ENCODE measurements at regions not wholly inside any gene's neighbourhood (a gene's known extent, or its start where the extent isn't known, plus 50 kb on each side); places are given as distances from the start of the nearest gene placed in this dataset.

DNA sequence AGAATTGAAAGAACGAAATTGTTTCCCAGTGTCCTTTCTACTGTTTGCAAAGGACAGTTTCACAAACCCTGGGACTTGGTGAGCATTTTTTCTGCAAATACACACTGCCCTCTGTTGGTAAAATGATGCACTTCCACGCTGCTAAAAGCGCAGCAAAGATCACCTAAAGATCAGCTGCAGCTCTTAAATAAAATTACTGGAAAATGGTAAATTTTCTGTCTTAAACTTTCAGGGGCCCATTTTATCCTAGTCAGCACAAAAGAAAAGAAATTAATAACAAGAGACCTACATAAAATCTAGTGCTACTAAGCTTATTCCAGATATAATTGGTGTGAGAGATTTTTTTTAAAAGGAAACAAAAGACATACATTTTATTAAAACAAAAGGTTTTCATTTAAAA, 566.0 kb downstream of the CAAP1 start:
- no peak overlapping the region for H3K4me3 ChIP-seq (ENCODE audit: low read length in 3 of 3)
- H3K36me3 ChIP-seq (ENCODE audit: control insufficient read depth in 3 of 3, insufficient read depth in 3 of 3, low read length in 3 of 3), result no peaks in the 10 kb centered on the region
- peaks cover 0 to 3% (median 0%) of the 10 kb centered on the region in 3 donors for H3K4me1 ChIP-seq (ENCODE audit: control insufficient read depth in 3 of 3, insufficient read depth in 3 of 3, low read length in 3 of 3)
- H3K9me3 ChIP-seq (ENCODE audit: control insufficient read depth in 3 of 3, low read length in 3 of 3), result no peaks in the 10 kb centered on the region
- no peak overlapping the region for H3K9ac ChIP-seq (ENCODE audit: low read depth in 1 of 3, low read length in 3 of 3)
- H3K27ac ChIP-seq (ENCODE audit: low read depth, low read length), result no peak overlapping the region
- H3K27me3 ChIP-seq (ENCODE audit: control insufficient read depth in 3 of 3, insufficient read depth in 3 of 3, low read length in 3 of 3), result no peaks in the 10 kb centered on the region

GRCh38 chr9:26325444-26325829, 567.2 kb downstream of the CAAP1 start:
- no peaks in the 10 kb centered on the region for H3K36me3 ChIP-seq (ENCODE audit: control insufficient read depth in 3 of 3, insufficient read depth in 3 of 3, low read length in 3 of 3)
- no peaks in the 10 kb centered on the region for H3K9me3 ChIP-seq (ENCODE audit: control insufficient read depth in 3 of 3, low read length in 3 of 3)
- no peak overlapping the region for H3K9ac ChIP-seq (ENCODE audit: low read depth in 1 of 3, low read length in 3 of 3)
- no peak overlapping the region for H3K27ac ChIP-seq (ENCODE audit: low read depth, low read length)
- H3K4me1 ChIP-seq (ENCODE audit: control insufficient read depth in 3 of 3, insufficient read depth in 3 of 3, low read length in 3 of 3), result peaks cover 0 to 3% (median 0%) of the 10 kb centered on the region in 3 donors
- H3K4me3 ChIP-seq (ENCODE audit: low read length in 3 of 3), result no peak overlapping the region
- H3K27me3 ChIP-seq (ENCODE audit: control insufficient read depth in 3 of 3, insufficient read depth in 3 of 3, low read length in 3 of 3), result no peaks in the 10 kb centered on the region

GRCh38 chr9:26324786-26325443, 567.7 kb downstream of the CAAP1 start:
- H3K27ac ChIP-seq (ENCODE audit: low read depth, low read length), result no peak overlapping the region
- H3K36me3 ChIP-seq (ENCODE audit: control insufficient read depth in 3 of 3, insufficient read depth in 3 of 3, low read length in 3 of 3), result no peaks in the 10 kb centered on the region
- H3K9ac ChIP-seq (ENCODE audit: low read depth in 1 of 3, low read length in 3 of 3), result no peak overlapping the region
- H3K4me3 ChIP-seq (ENCODE audit: low read length in 3 of 3), result no peak overlapping the region
- peaks cover 0 to 3% (median 0%) of the 10 kb centered on the region in 3 donors for H3K4me1 ChIP-seq (ENCODE audit: control insufficient read depth in 3 of 3, insufficient read depth in 3 of 3, low read length in 3 of 3)
- H3K27me3 ChIP-seq (ENCODE audit: control insufficient read depth in 3 of 3, insufficient read depth in 3 of 3, low read length in 3 of 3), result no peaks in the 10 kb centered on the region
- H3K9me3 ChIP-seq (ENCODE audit: control insufficient read depth in 3 of 3, low read length in 3 of 3), result no peaks in the 10 kb centered on the region

DNA sequence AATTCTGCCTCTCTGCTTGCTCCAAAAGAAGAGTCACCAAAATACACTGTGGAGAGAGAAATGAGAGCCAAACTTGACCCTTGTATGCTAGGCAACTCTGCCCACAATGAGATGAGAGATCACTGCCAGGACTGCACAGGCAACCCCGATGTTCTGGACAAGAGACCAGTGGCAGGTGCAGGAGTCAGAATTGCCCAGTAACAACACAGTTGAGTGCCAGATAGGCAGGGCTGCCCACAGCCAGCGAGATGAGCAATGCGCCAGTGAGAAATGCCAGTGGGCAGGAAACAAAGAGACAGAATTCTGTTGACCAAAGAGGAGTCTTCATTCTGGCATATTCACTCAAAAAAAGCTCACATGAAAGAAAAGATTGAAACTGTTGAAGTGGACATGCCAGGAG, 570.7 kb downstream of the CAAP1 start:
- peaks cover 0 to 3% (median 0%) of the 10 kb centered on the region in 3 donors for H3K4me1 ChIP-seq (ENCODE audit: control insufficient read depth in 3 of 3, insufficient read depth in 3 of 3, low read length in 3 of 3)
- H3K9ac ChIP-seq (ENCODE audit: low read depth in 1 of 3, low read length in 3 of 3), result no peak overlapping the region
- no peak overlapping the region for H3K27ac ChIP-seq (ENCODE audit: low read depth, low read length)
- no peaks in the 10 kb centered on the region for H3K36me3 ChIP-seq (ENCODE audit: control insufficient read depth in 3 of 3, insufficient read depth in 3 of 3, low read length in 3 of 3)
- no peak overlapping the region for H3K4me3 ChIP-seq (ENCODE audit: low read length in 3 of 3)
- H3K9me3 ChIP-seq (ENCODE audit: control insufficient read depth in 3 of 3, low read length in 3 of 3), result no peaks in the 10 kb centered on the region
- H3K27me3 ChIP-seq (ENCODE audit: control insufficient read depth in 3 of 3, insufficient read depth in 3 of 3, low read length in 3 of 3), result no peaks in the 10 kb centered on the region

DNA sequence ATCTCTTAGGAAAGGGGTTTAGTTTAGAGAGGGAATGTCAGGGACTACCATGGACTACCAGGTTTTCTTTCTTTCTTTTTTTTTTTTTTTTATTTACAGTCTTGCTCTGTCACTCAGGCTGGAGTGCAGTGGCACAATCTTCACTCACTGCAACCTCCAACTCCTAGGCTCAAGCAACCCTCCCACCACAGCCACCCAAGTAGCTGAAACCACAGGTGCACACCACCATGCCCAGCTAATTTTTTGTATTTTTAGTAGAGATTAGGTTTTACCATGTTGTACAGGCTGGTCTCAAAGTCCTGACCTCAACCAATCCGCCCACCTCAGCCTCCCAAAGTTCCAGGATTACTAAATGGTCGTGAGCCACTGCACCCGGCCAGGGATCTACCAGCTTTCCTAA, 572.7 kb downstream of the CAAP1 start:
- H3K36me3 ChIP-seq (ENCODE audit: control insufficient read depth in 3 of 3, insufficient read depth in 3 of 3, low read length in 3 of 3), result no peaks in the 10 kb centered on the region
- H3K4me3 ChIP-seq (ENCODE audit: low read length in 3 of 3), result no peak overlapping the region
- no peak overlapping the region for H3K9ac ChIP-seq (ENCODE audit: low read depth in 1 of 3, low read length in 3 of 3)
- no peaks in the 10 kb centered on the region for H3K27me3 ChIP-seq (ENCODE audit: control insufficient read depth in 3 of 3, insufficient read depth in 3 of 3, low read length in 3 of 3)
- H3K9me3 ChIP-seq (ENCODE audit: control insufficient read depth in 3 of 3, low read length in 3 of 3), result no peaks in the 10 kb centered on the region
- H3K4me1 ChIP-seq (ENCODE audit: control insufficient read depth in 3 of 3, insufficient read depth in 3 of 3, low read length in 3 of 3), result no peaks in the 10 kb centered on the region
- no peak overlapping the region for H3K27ac ChIP-seq (ENCODE audit: low read depth, low read length)

- Histone ChIP-seq H3K27me3 (ENCODE audit: control insufficient read depth in 3 of 3, insufficient read depth in 3 of 3, low read length in 3 of 3) (no peaks in the 10 kb centered on the region), H3K9ac (ENCODE audit: low read depth in 1 of 3, low read length in 3 of 3) (no peak overlapping the region), H3K4me1 (ENCODE audit: control insufficient read depth in 3 of 3, insufficient read depth in 3 of 3, low read length in 3 of 3) (no peaks in the 10 kb centered on the region), H3K36me3 (ENCODE audit: control insufficient read depth in 3 of 3, insufficient read depth in 3 of 3, low read length in 3 of 3) (no peaks in the 10 kb centered on the region), H3K9me3 (ENCODE audit: control insufficient read depth in 3 of 3, low read length in 3 of 3) (no peaks in the 10 kb centered on the region), H3K4me3 (ENCODE audit: low read length in 3 of 3) (no peak overlapping the region), H3K27ac (ENCODE audit: low read depth, low read length) (no peak overlapping the region)
These were observed 579.5 kb downstream of the CAAP1 start for GRCh38 chr9:26313108-26313507.

DNA sequence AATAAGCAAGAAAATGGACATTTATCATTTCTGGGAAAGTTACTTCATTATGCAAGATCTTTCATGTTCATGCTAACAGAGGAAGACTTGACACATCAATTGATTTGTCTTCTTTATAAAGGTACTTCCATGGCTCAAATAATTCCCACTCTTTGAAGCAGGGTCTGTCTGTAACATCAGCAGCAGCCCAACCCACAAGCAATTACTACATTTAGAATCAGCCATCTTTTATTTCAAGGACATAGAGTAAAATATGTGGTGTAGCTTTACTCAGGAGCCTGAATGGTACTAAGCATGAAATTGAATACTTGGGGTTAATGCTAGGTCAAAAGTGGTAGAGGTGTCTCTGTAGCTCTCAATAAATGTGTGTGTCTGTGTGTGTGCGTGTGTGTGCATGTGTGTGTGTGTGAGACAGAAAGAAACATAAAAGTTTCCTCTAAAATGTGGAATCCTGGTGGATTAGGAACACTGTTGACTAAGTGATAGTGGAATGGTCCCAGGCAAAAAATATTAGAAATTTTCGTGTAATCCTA, 581.1 kb downstream of the CAAP1 start:
- Histone ChIP-seq H3K36me3 (ENCODE audit: control insufficient read depth in 3 of 3, insufficient read depth in 3 of 3, low read length in 3 of 3) (no peaks in the 10 kb centered on the region), H3K4me3 (ENCODE audit: low read length in 3 of 3) (no peak overlapping the region), H3K27ac (ENCODE audit: low read depth, low read length) (no peak overlapping the region), H3K27me3 (ENCODE audit: control insufficient read depth in 3 of 3, insufficient read depth in 3 of 3, low read length in 3 of 3) (no peaks in the 10 kb centered on the region), H3K4me1 (ENCODE audit: control insufficient read depth in 3 of 3, insufficient read depth in 3 of 3, low read length in 3 of 3) (no peaks in the 10 kb centered on the region), H3K9ac (ENCODE audit: low read depth in 1 of 3, low read length in 3 of 3) (no peak overlapping the region), H3K9me3 (ENCODE audit: control insufficient read depth in 3 of 3, low read length in 3 of 3) (no peaks in the 10 kb centered on the region)

DNA sequence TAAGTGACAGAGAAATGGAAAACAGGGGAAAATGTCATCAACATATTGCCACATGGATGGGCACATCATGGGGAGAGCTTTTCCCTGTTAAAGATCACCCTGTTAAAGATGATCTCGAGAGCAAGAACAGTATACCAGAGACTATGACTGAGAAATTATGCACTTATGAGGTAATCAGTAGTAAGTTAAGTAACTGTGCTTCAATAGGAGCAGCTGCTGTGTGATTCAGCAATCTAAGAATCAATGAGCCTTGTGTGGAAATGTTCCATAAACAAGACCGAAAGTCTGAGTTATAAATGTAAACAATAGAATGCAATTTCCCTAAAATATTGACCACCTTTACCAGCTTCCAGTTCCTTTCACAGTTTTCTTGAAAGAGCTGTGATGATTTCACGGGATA, 582.3 kb downstream of the CAAP1 start:
- no peak overlapping the region for H3K9ac ChIP-seq (ENCODE audit: low read depth in 1 of 3, low read length in 3 of 3)
- H3K4me3 ChIP-seq (ENCODE audit: low read length in 3 of 3), result no peak overlapping the region
- H3K27me3 ChIP-seq (ENCODE audit: control insufficient read depth in 3 of 3, insufficient read depth in 3 of 3, low read length in 3 of 3), result no peaks in the 10 kb centered on the region
- no peaks in the 10 kb centered on the region for H3K4me1 ChIP-seq (ENCODE audit: control insufficient read depth in 3 of 3, insufficient read depth in 3 of 3, low read length in 3 of 3)
- no peak overlapping the region for H3K27ac ChIP-seq (ENCODE audit: low read depth, low read length)
- H3K36me3 ChIP-seq (ENCODE audit: control insufficient read depth in 3 of 3, insufficient read depth in 3 of 3, low read length in 3 of 3), result no peaks in the 10 kb centered on the region
- no peaks in the 10 kb centered on the region for H3K9me3 ChIP-seq (ENCODE audit: control insufficient read depth in 3 of 3, low read length in 3 of 3)

DNA sequence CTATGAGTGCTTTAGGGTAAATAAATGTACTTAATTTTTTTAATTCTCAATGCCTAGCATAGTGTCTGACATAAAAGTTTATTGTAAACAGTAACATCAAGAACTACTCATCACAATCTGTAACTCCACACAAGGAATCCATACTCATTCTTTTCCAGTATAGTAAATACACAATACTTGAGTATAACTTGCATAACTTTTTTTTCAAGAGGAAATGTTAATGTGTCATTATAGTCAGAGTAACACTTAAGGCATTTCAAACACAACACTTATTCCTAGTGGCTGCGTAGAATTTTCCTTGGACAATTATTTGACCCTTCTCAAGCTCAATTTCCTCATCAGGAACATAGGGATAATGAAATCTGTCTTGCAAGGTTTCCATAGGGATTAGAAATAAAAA, 584.3 kb downstream of the CAAP1 start:
- no peaks in the 10 kb centered on the region for H3K4me1 ChIP-seq (ENCODE audit: control insufficient read depth in 3 of 3, insufficient read depth in 3 of 3, low read length in 3 of 3)
- H3K27me3 ChIP-seq (ENCODE audit: control insufficient read depth in 3 of 3, insufficient read depth in 3 of 3, low read length in 3 of 3), result no peaks in the 10 kb centered on the region
- no peaks in the 10 kb centered on the region for H3K9me3 ChIP-seq (ENCODE audit: control insufficient read depth in 3 of 3, low read length in 3 of 3)
- no peak overlapping the region for H3K4me3 ChIP-seq (ENCODE audit: low read length in 3 of 3)
- no peaks in the 10 kb centered on the region for H3K36me3 ChIP-seq (ENCODE audit: control insufficient read depth in 3 of 3, insufficient read depth in 3 of 3, low read length in 3 of 3)
- H3K27ac ChIP-seq (ENCODE audit: low read depth, low read length), result no peak overlapping the region
- H3K9ac ChIP-seq (ENCODE audit: low read depth in 1 of 3, low read length in 3 of 3), result no peak overlapping the region

DNA sequence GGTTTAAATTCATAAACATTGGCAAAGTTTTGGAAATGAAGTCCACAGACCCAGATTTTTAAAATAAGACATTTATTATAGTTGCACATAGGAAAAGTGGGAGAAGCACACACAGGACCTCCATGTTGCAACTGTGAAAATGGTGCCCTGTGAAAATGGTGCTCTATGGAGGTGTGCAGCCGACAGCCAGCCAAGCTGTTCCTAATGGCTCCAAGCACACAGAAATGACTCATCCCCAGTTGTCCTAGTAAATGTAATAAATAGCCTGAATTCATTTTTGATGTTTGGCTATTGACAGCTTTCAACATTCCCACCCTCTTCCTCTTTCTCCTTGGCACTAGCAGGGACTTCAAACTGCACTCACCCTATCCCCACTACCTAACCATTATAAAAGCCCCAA, 590.9 kb downstream of the CAAP1 start:
- H3K36me3 ChIP-seq (ENCODE audit: control insufficient read depth in 3 of 3, insufficient read depth in 3 of 3, low read length in 3 of 3), result no peaks in the 10 kb centered on the region
- no peak overlapping the region for H3K9ac ChIP-seq (ENCODE audit: low read depth in 1 of 3, low read length in 3 of 3)
- no peak overlapping the region for H3K27ac ChIP-seq (ENCODE audit: low read depth, low read length)
- no peaks in the 10 kb centered on the region for H3K9me3 ChIP-seq (ENCODE audit: control insufficient read depth in 3 of 3, low read length in 3 of 3)
- no peak overlapping the region for H3K4me3 ChIP-seq (ENCODE audit: low read length in 3 of 3)
- no peaks in the 10 kb centered on the region for H3K27me3 ChIP-seq (ENCODE audit: control insufficient read depth in 3 of 3, insufficient read depth in 3 of 3, low read length in 3 of 3)
- no peaks in the 10 kb centered on the region for H3K4me1 ChIP-seq (ENCODE audit: control insufficient read depth in 3 of 3, insufficient read depth in 3 of 3, low read length in 3 of 3)

Data from skeletal muscle tissue (tissue), 3 donors.